Lower leg skin (tissue), 4 donors: ENCODE measurements at regions not wholly inside any gene's neighbourhood (a gene's known extent, or its start where the extent isn't known, plus 50 kb on each side); places are given as distances from the start of the nearest gene placed in this dataset.

ENCODE experiments used
- DNase-seq, 2 donors: peaks; one replicate each; pipeline ENCODE4 v3.0.0-alpha.2; 2019; ENCODE audit warnings: low spot score in 2 of 2
- H3K4me3 ChIP-seq: fragments of 200-600 bp; sonication (generic); 2 replicates; pipeline ENCODE4 v1.5.1; 2017; ENCODE audit warnings: mild to moderate bottlenecking, low read depth; ENCODE audit not compliant: poor library complexity, severe bottlenecking
- POLR2A ChIP-seq, 2 donors: fragments of 450-650 bp; IDR thresholded peaks; one replicate each; pipeline ENCODE4 v1.6.1; 2016 to 2017; ENCODE audit warnings: antibody characterized with exemption in 2 of 2, mild to moderate bottlenecking in 1 of 2, moderate library complexity in 1 of 2
- WGBS, 2 donors: methylation state at CpG; one replicate each; pipeline ENCODE4 v1.1.5; 2018; 5-methylcytosine and 5-hydroxymethylcytosine counted together
- intact Hi-C: fragments of 100-400 bp; cut with DNase I; formaldehyde crosslinking; loops from one replicate; pipeline ENCODE4 v1.15.0; 2023; ENCODE audit warnings: low total_unique reads
- TF ChIP-seq, protein P1 (sequence below), 3 donors: fragments of 450-650 bp; IDR thresholded peaks; one replicate each; pipeline ENCODE4 v1.5.1; 2016; ENCODE audit warnings: antibody characterized with exemption in 3 of 3, mild to moderate bottlenecking in 3 of 3, moderate library complexity in 2 of 3

DNA sequence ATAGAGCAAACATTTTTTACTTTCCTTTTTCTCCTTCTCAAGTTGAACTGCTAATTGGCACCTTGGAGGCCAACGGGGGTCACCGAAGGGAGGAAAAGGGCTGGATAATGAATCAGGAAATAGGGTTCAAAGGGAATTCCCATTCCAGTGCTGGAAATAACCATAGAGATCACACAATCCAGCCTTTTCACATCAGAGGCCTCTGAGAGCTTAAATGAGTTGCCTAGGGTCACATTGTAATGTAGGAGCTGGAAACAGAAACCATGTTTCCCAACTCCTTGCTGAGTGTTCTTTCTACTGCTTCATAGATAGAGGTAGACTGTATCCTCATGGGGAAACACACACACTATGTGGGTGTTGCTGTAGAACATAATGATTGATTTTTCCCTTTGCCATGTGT is 60.6 kb upstream of the DDHD1 start:
- DNase-seq: no peak
- intact Hi-C loops: no loop called here
- WGBS, 2 donors: 46 to 59% methylated on average over 2 of the region's 2 CpGs
- H3K4me3 ChIP-seq: no peak overlapping the region
- TF ChIP-seq POLR2A (IDR thresholded peaks at IDR 0.05): no peak
- TF ChIP-seq, protein P1, sequence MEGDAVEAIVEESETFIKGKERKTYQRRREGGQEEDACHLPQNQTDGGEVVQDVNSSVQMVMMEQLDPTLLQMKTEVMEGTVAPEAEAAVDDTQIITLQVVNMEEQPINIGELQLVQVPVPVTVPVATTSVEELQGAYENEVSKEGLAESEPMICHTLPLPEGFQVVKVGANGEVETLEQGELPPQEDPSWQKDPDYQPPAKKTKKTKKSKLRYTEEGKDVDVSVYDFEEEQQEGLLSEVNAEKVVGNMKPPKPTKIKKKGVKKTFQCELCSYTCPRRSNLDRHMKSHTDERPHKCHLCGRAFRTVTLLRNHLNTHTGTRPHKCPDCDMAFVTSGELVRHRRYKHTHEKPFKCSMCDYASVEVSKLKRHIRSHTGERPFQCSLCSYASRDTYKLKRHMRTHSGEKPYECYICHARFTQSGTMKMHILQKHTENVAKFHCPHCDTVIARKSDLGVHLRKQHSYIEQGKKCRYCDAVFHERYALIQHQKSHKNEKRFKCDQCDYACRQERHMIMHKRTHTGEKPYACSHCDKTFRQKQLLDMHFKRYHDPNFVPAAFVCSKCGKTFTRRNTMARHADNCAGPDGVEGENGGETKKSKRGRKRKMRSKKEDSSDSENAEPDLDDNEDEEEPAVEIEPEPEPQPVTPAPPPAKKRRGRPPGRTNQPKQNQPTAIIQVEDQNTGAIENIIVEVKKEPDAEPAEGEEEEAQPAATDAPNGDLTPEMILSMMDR (IDR thresholded peaks at IDR 0.05): no peak

DNA sequence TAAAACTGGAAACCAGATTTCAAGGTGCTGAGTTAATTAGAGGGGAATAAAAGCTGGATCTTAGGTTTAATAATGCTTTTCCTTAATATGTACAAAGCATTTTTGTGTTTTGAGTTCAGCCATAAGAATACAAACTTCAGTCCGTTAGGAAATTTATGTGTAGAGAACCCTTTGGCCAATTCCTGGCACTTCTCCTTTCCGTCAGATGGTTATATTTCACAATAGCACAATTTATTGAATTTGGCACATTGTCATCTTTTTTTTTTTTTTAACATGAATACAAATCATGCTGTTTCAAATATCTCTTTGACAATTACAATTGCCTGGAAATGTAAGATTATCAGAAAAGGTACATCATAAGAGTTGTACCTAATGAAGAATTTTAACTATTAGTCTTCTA is 56.2 kb upstream of the DDHD1 start:
- DNase-seq: no peak
- H3K4me3 ChIP-seq: no peak overlapping the region
- TF ChIP-seq, protein P1 (IDR thresholded peaks at IDR 0.05): no peak
- no peak for TF ChIP-seq POLR2A (IDR thresholded peaks at IDR 0.05)
- 6 to 13% methylated on average over 2 of the region's 2 CpGs for WGBS, 2 donors
- intact Hi-C loops: no loop called here
